ENCODE measurements at regions not wholly inside any gene's neighbourhood (a gene's known extent, or its start where the extent isn't known, plus 50 kb on each side); places are given as distances from the start of the nearest gene placed in this dataset.

DNA sequence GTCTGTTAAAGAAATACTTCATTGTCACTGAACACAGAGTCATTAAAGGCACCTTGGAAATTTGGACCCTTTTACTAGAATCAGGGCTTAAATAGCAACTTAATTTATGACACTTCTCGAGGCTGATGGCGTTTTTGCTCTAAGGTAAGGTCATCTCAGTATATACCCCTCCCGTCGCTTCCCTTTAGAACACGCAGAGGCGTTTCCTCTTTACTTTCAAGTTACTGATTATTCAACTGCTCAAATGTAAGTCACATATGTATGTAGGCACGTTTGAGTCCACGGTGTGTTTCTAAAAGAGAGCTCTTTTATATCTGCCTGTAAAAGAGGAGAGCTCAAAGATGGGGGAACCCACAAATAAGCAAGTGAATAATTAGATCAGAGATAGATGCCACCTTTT is 181.5 kb downstream of the TSHZ3 start:
- no peak for TF ChIP-seq EZH2 (IDR thresholded peaks at IDR 0.05; ENCODE audit: borderline replicate concordance, low read length)
- TF ChIP-seq, protein P1, sequence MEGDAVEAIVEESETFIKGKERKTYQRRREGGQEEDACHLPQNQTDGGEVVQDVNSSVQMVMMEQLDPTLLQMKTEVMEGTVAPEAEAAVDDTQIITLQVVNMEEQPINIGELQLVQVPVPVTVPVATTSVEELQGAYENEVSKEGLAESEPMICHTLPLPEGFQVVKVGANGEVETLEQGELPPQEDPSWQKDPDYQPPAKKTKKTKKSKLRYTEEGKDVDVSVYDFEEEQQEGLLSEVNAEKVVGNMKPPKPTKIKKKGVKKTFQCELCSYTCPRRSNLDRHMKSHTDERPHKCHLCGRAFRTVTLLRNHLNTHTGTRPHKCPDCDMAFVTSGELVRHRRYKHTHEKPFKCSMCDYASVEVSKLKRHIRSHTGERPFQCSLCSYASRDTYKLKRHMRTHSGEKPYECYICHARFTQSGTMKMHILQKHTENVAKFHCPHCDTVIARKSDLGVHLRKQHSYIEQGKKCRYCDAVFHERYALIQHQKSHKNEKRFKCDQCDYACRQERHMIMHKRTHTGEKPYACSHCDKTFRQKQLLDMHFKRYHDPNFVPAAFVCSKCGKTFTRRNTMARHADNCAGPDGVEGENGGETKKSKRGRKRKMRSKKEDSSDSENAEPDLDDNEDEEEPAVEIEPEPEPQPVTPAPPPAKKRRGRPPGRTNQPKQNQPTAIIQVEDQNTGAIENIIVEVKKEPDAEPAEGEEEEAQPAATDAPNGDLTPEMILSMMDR (conservative IDR thresholded peaks at IDR 0.05 in 1 of 2, IDR thresholded peaks at IDR 0.05 in 1 of 2; ENCODE audit: extremely low read depth in 1 of 2, insufficient read depth in 1 of 2, low read depth in 1 of 2, low read length in 2 of 2) = no peak

All from mammary epithelial cell (primary cell).